ENCODE measurements at regions not wholly inside any gene's neighbourhood (a gene's known extent, or its start where the extent isn't known, plus 50 kb on each side); places are given as distances from the start of the nearest gene placed in this dataset.

DNA sequence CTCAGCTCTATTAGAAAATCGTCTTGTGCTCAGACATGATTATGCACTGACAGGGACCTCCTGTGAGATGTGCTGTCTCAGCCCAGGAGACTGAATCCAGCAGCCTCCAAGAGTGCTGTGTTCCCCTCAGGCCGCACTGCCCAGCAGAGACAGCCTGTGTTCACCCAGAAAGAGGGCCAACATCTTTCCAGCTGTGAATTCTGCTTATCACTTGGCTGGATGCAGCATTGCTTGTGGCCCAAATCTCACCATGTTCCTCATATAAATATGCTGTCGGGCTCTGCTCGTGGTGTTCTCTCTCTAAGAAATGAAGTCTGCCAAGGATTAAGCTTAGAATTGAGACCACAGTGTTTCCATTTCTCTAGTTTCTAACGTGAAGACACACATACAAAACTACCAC lies 983.0 kb upstream of the WWC1 start:
- Mint-ChIP-seq H3K27ac (no peak overlapping the region), H3K4me3 (no peak overlapping the region), H3K9me3 (peaks cover 0 to 5% (median 0%) of the 10 kb centered on the region in 7 donors), H3K27me3 (ENCODE audit: low read depth in 3 of 3) (peaks cover 0 to 1% (median 0%) of the 10 kb centered on the region in 3 donors), H3K4me1 (no peaks in the 10 kb centered on the region), H3K36me3 (no peaks in the 10 kb centered on the region)
- Histone ChIP-seq H3K4me1 (ENCODE audit: control insufficient read depth in 1 of 2, insufficient read depth in 2 of 2, low read length in 2 of 2) (no peaks in the 10 kb centered on the region), H3K4me2 (replicated peaks; ENCODE audit: extremely low read depth, low read length, poor library complexity, severe bottlenecking) (no peak overlapping the region), H3K9me3 (replicated peaks in 1 of 2; ENCODE audit: control insufficient read depth in 1 of 2, insufficient read depth in 1 of 2, low read length in 2 of 2) (peaks cover 5% of the 10 kb centered on the region in 2 donors), H3K27ac (ENCODE audit: low read depth in 1 of 2, low read length in 2 of 2) (no peak overlapping the region), H3K36me3 (replicated peaks in 1 of 2; ENCODE audit: control insufficient read depth in 1 of 2, insufficient read depth in 2 of 2, low read length in 2 of 2) (no peaks in the 10 kb centered on the region), H3K9ac (ENCODE audit: insufficient read depth, low read length, poor library complexity, severe bottlenecking) (no peak overlapping the region), H3K27me3 (ENCODE audit: control insufficient read depth in 2 of 2, insufficient read depth in 2 of 2, low read length in 2 of 2) (no peaks in the 10 kb centered on the region), H3K79me2 (ENCODE audit: insufficient read depth, low read length) (no peaks in the 10 kb centered on the region), H4K20me1 (ENCODE audit: insufficient read depth, low read length) (no peaks in the 10 kb centered on the region), H2AFZ (ENCODE audit: insufficient read depth, low read depth, low read length, poor library complexity, severe bottlenecking) (no peak overlapping the region), H3K4me3 (replicated peaks in 1 of 3; ENCODE audit: low read depth in 2 of 3, low read length in 3 of 3) (no peak overlapping the region)
- intact Hi-C loops (cut with micrococcal nuclease), result no loop called here
- 72% methylated on average over 2 of the region's 5 CpGs for WGBS (ENCODE audit: insufficient coverage)
- TF ChIP-seq, protein P1, sequence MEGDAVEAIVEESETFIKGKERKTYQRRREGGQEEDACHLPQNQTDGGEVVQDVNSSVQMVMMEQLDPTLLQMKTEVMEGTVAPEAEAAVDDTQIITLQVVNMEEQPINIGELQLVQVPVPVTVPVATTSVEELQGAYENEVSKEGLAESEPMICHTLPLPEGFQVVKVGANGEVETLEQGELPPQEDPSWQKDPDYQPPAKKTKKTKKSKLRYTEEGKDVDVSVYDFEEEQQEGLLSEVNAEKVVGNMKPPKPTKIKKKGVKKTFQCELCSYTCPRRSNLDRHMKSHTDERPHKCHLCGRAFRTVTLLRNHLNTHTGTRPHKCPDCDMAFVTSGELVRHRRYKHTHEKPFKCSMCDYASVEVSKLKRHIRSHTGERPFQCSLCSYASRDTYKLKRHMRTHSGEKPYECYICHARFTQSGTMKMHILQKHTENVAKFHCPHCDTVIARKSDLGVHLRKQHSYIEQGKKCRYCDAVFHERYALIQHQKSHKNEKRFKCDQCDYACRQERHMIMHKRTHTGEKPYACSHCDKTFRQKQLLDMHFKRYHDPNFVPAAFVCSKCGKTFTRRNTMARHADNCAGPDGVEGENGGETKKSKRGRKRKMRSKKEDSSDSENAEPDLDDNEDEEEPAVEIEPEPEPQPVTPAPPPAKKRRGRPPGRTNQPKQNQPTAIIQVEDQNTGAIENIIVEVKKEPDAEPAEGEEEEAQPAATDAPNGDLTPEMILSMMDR (IDR thresholded peaks at IDR 0.05), result no peak
- DNase-seq, result no peak

DNA sequence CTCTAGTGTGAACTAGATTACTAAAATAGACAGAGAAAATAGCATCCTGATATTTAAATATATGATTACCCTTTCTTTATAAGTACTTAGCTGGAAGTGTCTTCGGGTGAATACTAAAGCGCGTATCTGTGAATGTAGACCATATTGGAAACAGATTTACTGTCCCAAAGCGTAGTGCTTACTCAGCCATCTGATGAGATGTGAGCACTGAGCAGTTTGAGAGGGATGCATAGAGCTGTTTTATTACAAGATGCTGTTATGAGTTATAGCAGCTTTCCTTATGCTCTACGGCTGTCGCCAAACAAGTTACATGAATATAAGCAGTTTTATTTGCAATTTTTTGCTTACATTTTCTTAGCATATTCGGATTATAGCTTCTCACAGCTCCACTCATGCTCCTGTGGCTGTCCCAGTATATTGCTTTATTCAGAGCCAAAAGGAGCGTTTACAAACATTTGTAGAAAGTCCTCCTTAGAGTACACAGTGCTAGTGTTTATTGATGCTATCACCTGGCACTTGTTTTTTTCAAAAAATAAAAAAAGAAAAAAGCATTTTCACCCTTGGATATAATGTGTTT lies 981.4 kb upstream of the WWC1 start:
- intact Hi-C loops (cut with micrococcal nuclease), result no loop called here
- Histone ChIP-seq H3K4me1 (ENCODE audit: control insufficient read depth in 1 of 2, insufficient read depth in 2 of 2, low read length in 2 of 2) (no peaks in the 10 kb centered on the region), H3K27ac (ENCODE audit: low read depth in 1 of 2, low read length in 2 of 2) (no peak overlapping the region), H3K27me3 (ENCODE audit: control insufficient read depth in 2 of 2, insufficient read depth in 2 of 2, low read length in 2 of 2) (no peaks in the 10 kb centered on the region), H4K20me1 (ENCODE audit: insufficient read depth, low read length) (no peaks in the 10 kb centered on the region), H3K9ac (ENCODE audit: insufficient read depth, low read length, poor library complexity, severe bottlenecking) (no peak overlapping the region), H2AFZ (ENCODE audit: insufficient read depth, low read depth, low read length, poor library complexity, severe bottlenecking) (no peak overlapping the region), H3K79me2 (ENCODE audit: insufficient read depth, low read length) (no peaks in the 10 kb centered on the region), H3K36me3 (replicated peaks in 1 of 2; ENCODE audit: control insufficient read depth in 1 of 2, insufficient read depth in 2 of 2, low read length in 2 of 2) (no peaks in the 10 kb centered on the region), H3K9me3 (replicated peaks in 1 of 2; ENCODE audit: control insufficient read depth in 1 of 2, insufficient read depth in 1 of 2, low read length in 2 of 2) (peaks cover 5% of the 10 kb centered on the region in 2 donors), H3K4me2 (replicated peaks; ENCODE audit: extremely low read depth, low read length, poor library complexity, severe bottlenecking) (no peak overlapping the region), H3K4me3 (replicated peaks in 1 of 3; ENCODE audit: low read depth in 2 of 3, low read length in 3 of 3) (no peak overlapping the region)
- Mint-ChIP-seq H3K27me3 (ENCODE audit: low read depth in 3 of 3) (peaks cover 0 to 1% (median 0%) of the 10 kb centered on the region in 3 donors), H3K4me1 (no peaks in the 10 kb centered on the region), H3K9me3 (peaks cover 0 to 8% (median 0%) of the 10 kb centered on the region in 7 donors), H3K36me3 (no peaks in the 10 kb centered on the region), H3K4me3 (no peak overlapping the region), H3K27ac (no peak overlapping the region)
- no peak for DNase-seq
- 72% methylated on average over 2 of the region's 8 CpGs for WGBS (ENCODE audit: insufficient coverage)
- TF ChIP-seq, protein P1 (IDR thresholded peaks at IDR 0.05), result no peak

All from CD14-positive monocyte (primary cell).